Thymus (tissue), 11 donors: ENCODE measurements at regions not wholly inside any gene's neighbourhood (a gene's known extent, or its start where the extent isn't known, plus 50 kb on each side); places are given as distances from the start of the nearest gene placed in this dataset.
A peak's percentile ranks its signal among the peaks of the same experiment; 100 is the strongest.
"Not testable (repeated sequence)": the region's sequence is repeated elsewhere in the genome, so short reads cannot be mapped to it uniquely, and the experiment has no call there.

ENCODE experiments used
- DNase-seq, 9 donors: peaks; one replicate each; pipeline ENCODE4 v3.0.0-alpha.2; 2013; ENCODE audit warnings: low spot score in 9 of 9, low read depth in 6 of 9, missing footprints in 1 of 9
- H3K27ac ChIP-seq, 2 donors: one replicate each; pipeline ENCODE4 v1.5.1; 2013; ENCODE audit warnings: control low read depth in 1 of 2, low read depth in 1 of 2, low read length in 1 of 2, mild to moderate bottlenecking in 1 of 2, moderate library complexity in 1 of 2
- H3K27me3 ChIP-seq, 2 donors: one replicate each; pipeline ENCODE4 v1.5.1; 2013; ENCODE audit warnings: low read length in 1 of 2; ENCODE audit not compliant: control insufficient read depth in 2 of 2, insufficient read depth in 1 of 2
- H3K36me3 ChIP-seq, 2 donors: one replicate each; pipeline ENCODE4 v1.5.1; 2013; ENCODE audit warnings: low read length in 1 of 2, mild to moderate bottlenecking in 1 of 2, moderate library complexity in 1 of 2; ENCODE audit not compliant: control insufficient read depth in 2 of 2, insufficient read depth in 2 of 2
- H3K4me1 ChIP-seq, 2 donors: one replicate each; pipeline ENCODE4 v1.5.1; 2013; ENCODE audit warnings: low read length in 2 of 2; ENCODE audit not compliant: control insufficient read depth in 2 of 2, insufficient read depth in 2 of 2
- H3K4me3 ChIP-seq, 2 donors: one replicate each; pipeline ENCODE4 v1.5.1; 2013; ENCODE audit warnings: low read length in 2 of 2, control low read depth in 1 of 2, mild to moderate bottlenecking in 1 of 2
- H3K9me3 ChIP-seq, 2 donors: one replicate each; pipeline ENCODE4 v1.5.1; 2013; ENCODE audit warnings: low read length in 1 of 2, mild to moderate bottlenecking in 1 of 2; ENCODE audit not compliant: control insufficient read depth in 2 of 2, insufficient read depth in 1 of 2
- WGBS: extraction: QIAGEN DNeasy Blood & Tissue Kit; methylation state at CpG from one replicate; pipeline ENCODE4 v1.1.7; 2013; 5-methylcytosine and 5-hydroxymethylcytosine counted together
- donor health status: healthy.

DNA sequence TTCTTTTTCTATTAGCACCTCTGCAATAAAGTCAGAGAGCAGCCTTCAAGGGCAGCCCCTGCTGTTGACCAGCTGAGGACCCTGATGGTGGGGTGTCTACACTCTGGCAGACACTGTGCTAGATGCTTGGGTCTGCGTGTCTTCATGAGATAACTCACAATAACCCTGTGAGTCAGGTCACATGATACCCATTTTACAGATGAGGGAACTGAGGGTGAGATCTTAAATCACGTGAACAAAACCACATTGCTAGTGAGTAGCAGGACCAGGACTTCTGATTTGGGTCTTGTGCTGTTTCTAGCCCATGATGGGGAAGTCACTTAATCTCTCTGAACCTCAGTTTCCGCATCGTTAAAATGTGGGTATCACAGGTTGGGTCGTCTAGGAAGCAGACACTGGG lies 118.5 kb upstream of the LIPC start:
- Histone ChIP-seq H3K36me3 (no peaks in the 10 kb centered on the region), H3K4me3 (no peak overlapping the region), H3K27ac (no peak overlapping the region), H3K27me3 (no peaks in the 10 kb centered on the region), H3K4me1 (peaks cover 11 to 39% of the 10 kb centered on the region in 2 donors), H3K9me3 (peaks cover 0 to 4% of the 10 kb centered on the region in 2 donors)
- no peak for DNase-seq
- 90% methylated on average over 5 of the region's 5 CpGs for WGBS

DNA sequence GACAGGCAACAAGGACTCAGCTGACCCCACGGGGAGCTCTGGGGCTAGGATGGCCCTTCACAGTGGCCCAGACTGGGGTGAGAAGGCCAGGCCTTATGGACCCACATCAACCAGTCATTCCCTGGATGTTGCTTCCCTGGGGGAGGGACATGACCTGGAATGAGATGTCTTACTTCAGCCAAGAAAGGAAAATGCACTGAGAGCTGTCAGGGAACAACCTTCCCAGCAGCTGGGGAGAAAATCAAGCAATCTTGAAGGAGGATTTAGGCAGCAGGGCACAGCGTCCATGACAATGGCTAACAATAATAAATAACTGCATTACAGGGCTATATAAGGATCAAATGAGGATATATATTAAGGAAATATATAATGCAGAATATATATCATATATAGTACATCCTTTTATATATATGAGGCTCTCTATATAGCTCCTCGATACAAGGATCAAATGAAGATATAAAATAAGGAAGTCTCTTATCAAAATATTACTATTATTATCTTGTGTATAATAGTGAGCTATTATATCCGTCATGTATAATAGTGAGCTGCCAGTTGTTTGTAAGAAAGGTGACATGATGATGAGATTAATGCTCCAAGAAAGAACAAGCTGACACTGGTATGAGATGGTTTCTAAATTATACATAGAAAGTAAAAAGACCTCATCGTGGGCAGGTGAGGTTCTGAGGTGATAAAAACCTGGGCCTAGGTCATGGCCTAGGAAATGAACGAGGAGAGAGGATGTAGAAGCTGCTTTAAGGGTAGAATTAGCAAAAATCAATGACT lies 117.8 kb upstream of the LIPC start:
- DNase-seq, result no peak
- Histone ChIP-seq H3K36me3 (no peaks in the 10 kb centered on the region), H3K27ac (peak overlapping the region; percentile 10 to 82), H3K9me3 (peaks cover 0 to 2% of the 10 kb centered on the region in 2 donors), H3K27me3 (no peaks in the 10 kb centered on the region), H3K4me1 (peaks cover 11 to 38% of the 10 kb centered on the region in 2 donors), H3K4me3 (no peak overlapping the region)
- 72% methylated on average over 6 of the region's 6 CpGs for WGBS

DNA sequence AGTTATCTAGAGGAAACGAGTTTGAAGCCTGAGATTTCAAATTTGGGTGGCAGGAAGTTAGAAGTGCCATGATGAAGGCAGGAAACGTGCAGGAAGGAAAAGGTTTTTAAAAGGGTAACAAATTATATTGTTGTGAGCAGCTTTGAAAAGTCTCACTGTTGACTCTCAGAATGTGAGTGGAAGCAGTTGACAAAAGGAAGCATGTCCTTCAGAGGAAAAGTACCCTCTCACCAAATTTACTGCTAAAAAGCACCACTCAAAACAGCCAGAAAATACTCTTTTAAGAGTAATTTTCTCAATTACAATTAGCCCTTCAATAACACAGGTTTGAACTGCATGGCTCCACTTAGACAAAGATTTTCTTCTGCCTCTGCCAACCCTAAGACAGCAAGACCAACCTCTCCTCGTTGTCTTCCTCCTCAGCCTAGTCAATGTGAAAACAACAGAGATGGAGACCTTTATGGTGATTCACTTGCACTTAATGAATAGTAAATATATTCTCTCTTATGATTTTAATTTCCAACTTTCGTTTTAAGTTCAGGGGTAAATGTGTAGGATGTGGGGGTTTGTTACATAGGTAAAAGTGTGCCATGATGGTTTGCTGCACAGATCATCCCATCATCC lies 117.1 kb upstream of the LIPC start:
- no peaks in the 10 kb centered on the region for H3K9me3 ChIP-seq
- H3K4me3 ChIP-seq, result no peak overlapping the region
- peak in 1 of 9 donors; percentile 69 for DNase-seq
- H3K27ac ChIP-seq, result peak overlapping the region; percentile 75 to 82
- no peaks in the 10 kb centered on the region for H3K27me3 ChIP-seq
- H3K4me1 ChIP-seq, result peaks cover 8 to 31% of the 10 kb centered on the region in 2 donors
- H3K36me3 ChIP-seq, result no peaks in the 10 kb centered on the region
- WGBS, result 33% methylated on average over 4 of the region's 4 CpGs

DNA sequence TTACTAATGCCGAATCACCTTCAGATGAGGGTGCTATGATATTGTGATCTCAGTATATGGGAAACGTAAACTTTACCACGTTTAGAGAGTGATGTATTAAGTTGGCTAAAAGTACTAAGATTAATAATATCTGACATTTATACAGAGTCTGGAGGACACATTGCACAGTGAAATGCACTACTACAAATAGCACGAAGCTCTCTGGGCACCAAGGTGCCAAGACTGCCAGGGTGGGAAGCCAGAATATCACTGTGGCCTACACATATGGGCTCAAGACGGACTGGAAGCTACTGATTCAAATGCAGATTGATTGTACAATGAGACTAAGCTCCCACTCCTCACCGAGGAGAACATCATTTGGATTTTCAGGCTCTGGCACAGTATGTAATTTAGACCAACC lies 113.3 kb upstream of the LIPC start:
- Histone ChIP-seq H3K9me3 (no peaks in the 10 kb centered on the region), H3K36me3 (no peaks in the 10 kb centered on the region), H3K27ac (no peak overlapping the region), H3K4me1 (peaks cover 4 to 15% of the 10 kb centered on the region in 2 donors), H3K27me3 (no peaks in the 10 kb centered on the region), H3K4me3 (no peak overlapping the region)
- 97% methylated on average over 6 of the region's 6 CpGs for WGBS
- no peak for DNase-seq

DNA sequence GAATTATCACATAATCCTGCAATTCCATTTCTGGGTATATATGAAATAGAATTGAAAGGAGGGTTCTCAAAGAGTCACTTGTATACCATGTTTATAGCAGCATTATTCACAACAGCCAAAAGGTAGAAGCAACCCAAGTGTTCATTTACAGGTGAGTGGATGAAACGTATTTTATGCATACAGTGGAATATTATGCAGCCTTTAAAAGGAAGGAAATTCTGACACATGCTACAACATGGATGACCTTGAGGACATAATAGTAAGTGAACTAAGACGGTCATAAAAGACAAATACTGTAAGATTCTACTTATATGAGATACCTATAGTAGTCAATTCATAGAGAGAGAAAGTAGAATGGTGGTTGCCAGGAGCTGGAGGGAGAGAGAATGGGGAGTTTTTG lies 110.8 kb upstream of the LIPC start:
- Histone ChIP-seq H3K9me3 (no peaks in the 10 kb centered on the region), H3K4me3 (no peak overlapping the region), H3K27me3 (no peaks in the 10 kb centered on the region), H3K36me3 (no peaks in the 10 kb centered on the region), H3K4me1 (no peaks in the 10 kb centered on the region), H3K27ac (no peak overlapping the region)
- DNase-seq, result no peak
- WGBS, result 98% methylated on average over 2 of the region's 2 CpGs

DNA sequence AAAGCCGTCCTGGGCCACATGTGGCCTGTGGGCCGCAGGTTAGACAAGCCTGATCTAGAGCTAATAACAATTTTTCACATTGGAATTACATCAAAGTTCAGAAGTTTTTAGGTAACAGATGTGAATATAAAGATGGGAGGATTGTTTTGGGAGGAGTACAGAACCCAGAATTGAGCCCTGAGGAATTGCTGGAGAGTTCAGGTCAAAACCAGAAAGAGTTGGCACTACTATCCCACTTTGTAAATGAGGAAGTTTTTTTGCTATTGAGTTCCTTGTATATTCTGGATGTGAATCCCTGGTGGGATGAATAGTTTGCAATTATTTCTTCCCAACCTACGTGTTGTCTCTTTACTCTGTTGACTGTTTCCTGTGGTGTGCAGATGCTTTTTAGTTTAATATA lies 109.5 kb upstream of the LIPC start:
- 98% methylated on average over 3 of the region's 3 CpGs for WGBS
- no peak overlapping the region for H3K4me3 ChIP-seq
- H3K4me1 ChIP-seq, result no peaks in the 10 kb centered on the region
- DNase-seq, result no peak
- no peaks in the 10 kb centered on the region for H3K36me3 ChIP-seq
- H3K9me3 ChIP-seq, result no peaks in the 10 kb centered on the region
- H3K27me3 ChIP-seq, result no peaks in the 10 kb centered on the region
- no peak overlapping the region for H3K27ac ChIP-seq

DNA sequence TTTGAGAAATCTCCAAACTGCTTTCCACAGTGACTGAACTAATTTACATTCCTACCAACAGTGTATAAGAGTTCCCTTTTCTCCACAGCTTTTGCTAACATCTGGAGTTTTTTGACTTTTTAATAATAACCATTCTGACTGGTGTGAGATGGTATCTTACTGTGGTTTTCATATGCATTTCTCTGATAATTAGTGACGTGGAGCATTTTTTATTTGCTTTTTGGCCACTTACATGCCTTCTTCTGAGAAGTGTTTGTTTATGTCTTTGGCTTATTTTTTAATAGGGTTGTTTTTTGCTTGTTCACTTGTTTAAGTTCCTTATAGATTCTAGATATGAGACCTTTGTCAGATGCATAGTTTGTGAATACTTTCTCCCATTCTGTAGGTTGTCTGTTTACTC lies 108.5 kb upstream of the LIPC start:
- not testable (repeated sequence) for H3K4me3 ChIP-seq, H3K9me3 ChIP-seq, H3K27ac ChIP-seq, DNase-seq, H3K36me3 ChIP-seq, H3K27me3 ChIP-seq, H3K4me1 ChIP-seq
- WGBS, result 29% methylated on average over 1 of the region's 1 CpG

DNA sequence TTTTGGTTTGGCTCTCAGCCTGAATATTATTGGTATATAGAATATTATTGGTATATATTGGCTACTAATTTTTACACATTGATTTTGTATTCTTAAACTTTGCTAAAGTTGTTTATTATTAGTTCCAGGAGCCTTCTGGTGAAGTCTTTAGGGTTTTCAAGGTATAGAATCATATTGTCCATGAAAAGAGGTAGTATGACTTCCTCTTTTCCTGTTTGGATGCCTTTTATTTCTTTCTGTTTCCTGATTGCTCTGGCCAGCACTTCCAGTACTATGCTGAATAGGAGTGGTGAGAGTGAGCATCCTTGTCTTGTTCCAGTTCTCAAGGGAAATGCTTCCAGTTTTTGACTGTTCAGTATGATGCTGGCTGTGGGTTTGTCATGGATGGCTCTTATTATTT lies 107.3 kb upstream of the LIPC start:
- Histone ChIP-seq H3K27ac (no peak overlapping the region), H3K9me3 (no peaks in the 10 kb centered on the region), H3K4me3 (no peak overlapping the region), H3K36me3 (no peaks in the 10 kb centered on the region), H3K27me3 (no peaks in the 10 kb centered on the region), H3K4me1 (no peaks in the 10 kb centered on the region)
- no peak for DNase-seq

DNA sequence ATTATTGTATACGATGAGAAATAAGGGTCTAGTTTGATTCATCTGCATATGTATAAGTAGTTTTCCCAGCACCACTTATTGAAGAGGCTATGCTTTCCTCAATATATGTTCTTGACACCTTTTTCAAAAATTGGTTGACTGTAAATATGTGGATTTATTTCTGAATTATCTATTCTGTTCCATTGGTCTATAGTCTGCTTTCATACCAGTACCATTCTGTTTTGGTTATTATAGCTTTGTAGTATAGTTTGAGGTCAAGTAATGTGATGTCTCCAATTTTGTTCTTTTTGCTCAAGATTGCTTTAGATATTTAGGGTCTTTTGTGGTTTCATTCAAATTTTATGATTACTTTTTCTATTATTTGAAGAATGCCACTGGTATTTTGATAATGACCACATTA lies 103.8 kb upstream of the LIPC start:
- no peak for DNase-seq
- no peaks in the 10 kb centered on the region for H3K36me3 ChIP-seq
- H3K4me3 ChIP-seq, result no peak overlapping the region
- no peaks in the 10 kb centered on the region for H3K27me3 ChIP-seq
- peaks cover 27 to 33% of the 10 kb centered on the region in 2 donors for H3K4me1 ChIP-seq
- no peaks in the 10 kb centered on the region for H3K9me3 ChIP-seq
- 97% methylated on average over 1 of the region's 1 CpG for WGBS
- no peak overlapping the region for H3K27ac ChIP-seq
